Naive B cell (primary cell): ENCODE measurements at regions not wholly inside any gene's neighbourhood (a gene's known extent, or its start where the extent isn't known, plus 50 kb on each side); places are given as distances from the start of the nearest gene placed in this dataset.

Experiments used
- ATAC-seq, 2 donors: fragments of 150-1000 bp; cut with Tn5 transposase; 2 replicates each; pipeline ENCODE4 v1.10.0; 2021; ENCODE audit warnings: low read depth in 2 of 2, mild to moderate bottlenecking in 2 of 2, moderate library complexity in 2 of 2
- DNase-seq: peaks from one replicate; pipeline ENCODE4 v3.0.0; 2022
- H3K27ac Mint-ChIP-seq, 6 donors: one replicate each; pipeline ENCODE4 v1.8.0; 2020 to 2022; ENCODE audit warnings: mild to moderate bottlenecking in 6 of 6, mixed read lengths in 6 of 6, moderate library complexity in 5 of 6, inconsistent platforms in 2 of 6
- H3K27me3 Mint-ChIP-seq, 3 donors: one replicate each; pipeline ENCODE4 v1.8.0; 2021 to 2022; ENCODE audit warnings: mixed read lengths in 3 of 3, mild to moderate bottlenecking in 1 of 3
- H3K36me3 Mint-ChIP-seq, 2 donors: one replicate each; pipeline ENCODE4 v1.8.0; 2020 to 2022; ENCODE audit warnings: mixed read lengths in 2 of 2, inconsistent platforms in 1 of 2, mild to moderate bottlenecking in 1 of 2
- H3K4me1 Mint-ChIP-seq, 3 donors: one replicate each; pipeline ENCODE4 v1.8.0; 2020 to 2022; ENCODE audit warnings: mixed read lengths in 3 of 3, inconsistent platforms in 1 of 3, mild to moderate bottlenecking in 1 of 3, moderate library complexity in 1 of 3
- H3K4me3 Mint-ChIP-seq, 8 donors: one replicate each; pipeline ENCODE4 v1.8.0; 2020 to 2022; ENCODE audit warnings: mild to moderate bottlenecking in 8 of 8, mixed read lengths in 8 of 8, moderate library complexity in 8 of 8, inconsistent platforms in 2 of 8
- H3K9me3 Mint-ChIP-seq, 7 donors: one replicate each; pipeline ENCODE4 v1.8.0; 2020 to 2022; ENCODE audit warnings: mixed read lengths in 7 of 7, mild to moderate bottlenecking in 5 of 7, inconsistent platforms in 2 of 7, moderate library complexity in 1 of 7

DNA sequence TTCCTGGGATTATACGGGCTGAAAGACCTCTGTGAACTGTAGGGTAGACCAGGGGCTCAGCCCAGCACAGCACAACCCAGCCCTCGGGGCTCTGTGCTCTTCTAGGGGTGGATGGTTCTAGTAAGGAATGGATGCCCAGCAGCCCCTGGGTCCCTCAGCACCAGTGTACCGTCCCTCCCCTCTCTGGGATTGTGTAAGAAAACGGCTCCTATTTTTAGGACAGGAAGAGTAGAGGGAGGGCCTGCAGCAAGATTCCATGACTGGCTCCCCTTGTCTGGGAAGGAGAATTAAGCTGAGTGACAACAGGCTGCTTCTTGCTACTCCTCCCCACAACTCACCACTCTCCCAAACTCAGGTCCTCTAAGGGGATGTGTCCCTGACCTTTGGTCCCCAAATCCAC lies 270.8 kb upstream of the TOPAZ1 start:
- no peak for DNase-seq
- H3K27me3 Mint-ChIP-seq, result peaks cover 14 to 38% (median 16%) of the 10 kb centered on the region in 3 donors
- H3K4me1 Mint-ChIP-seq, result no peaks in the 10 kb centered on the region
- ATAC-seq, result no peak
- H3K36me3 Mint-ChIP-seq, result peaks cover 0 to 5% of the 10 kb centered on the region in 2 donors
- no peak overlapping the region for H3K4me3 Mint-ChIP-seq
- H3K9me3 Mint-ChIP-seq, result peaks cover 0 to 8% (median 5%) of the 10 kb centered on the region in 7 donors
- H3K27ac Mint-ChIP-seq, result no peak overlapping the region

DNA sequence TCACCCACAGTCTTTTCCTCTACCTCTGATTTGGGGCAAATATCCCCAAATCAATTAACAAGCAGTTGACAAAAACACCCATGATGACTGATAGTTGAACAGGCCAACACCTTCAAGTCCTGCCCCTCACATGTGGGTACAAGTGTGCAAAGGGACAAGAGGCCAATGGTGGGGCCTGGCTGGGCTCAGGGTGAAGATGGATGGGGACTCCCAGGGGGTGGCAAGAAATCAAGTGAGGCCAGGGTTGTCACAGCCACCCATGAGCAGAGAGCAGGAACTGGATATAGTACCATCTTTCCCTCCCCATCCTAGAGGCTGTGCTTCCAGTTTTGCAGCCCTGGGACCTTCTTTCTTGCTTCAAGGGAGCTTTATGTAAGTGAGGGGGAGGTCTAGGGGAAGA lies 270.2 kb upstream of the TOPAZ1 start:
- peaks cover 10 to 33% (median 21%) of the 10 kb centered on the region in 3 donors for H3K27me3 Mint-ChIP-seq
- no peak for ATAC-seq
- H3K36me3 Mint-ChIP-seq, result peaks cover 0 to 7% of the 10 kb centered on the region in 2 donors
- H3K9me3 Mint-ChIP-seq, result peaks cover 0 to 13% (median 10%) of the 10 kb centered on the region in 7 donors
- peak overlapping the region in 1 of 8 donors; percentile 53 for H3K4me3 Mint-ChIP-seq
- peak overlapping the region in 1 of 6 donors; percentile 16 for H3K27ac Mint-ChIP-seq
- DNase-seq, result no peak
- H3K4me1 Mint-ChIP-seq, result no peaks in the 10 kb centered on the region

DNA sequence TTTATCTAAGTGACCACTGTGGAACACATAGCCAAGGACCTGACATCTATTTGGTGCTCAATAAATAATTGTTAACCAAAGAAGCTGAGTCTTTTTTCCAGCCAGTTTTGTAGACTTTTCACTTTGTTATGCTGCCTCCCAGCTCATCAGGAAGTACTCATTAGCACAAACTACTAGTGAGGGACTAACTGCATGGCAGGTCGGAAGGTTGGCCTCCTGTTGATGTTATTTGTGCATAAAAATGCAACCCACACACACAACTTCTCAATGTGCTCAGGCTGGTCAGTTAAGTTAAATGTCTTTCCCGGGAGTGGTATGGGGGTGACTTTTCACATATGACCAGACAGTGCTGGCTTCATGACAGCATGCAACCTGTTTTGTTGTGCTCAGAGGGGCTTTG lies 263.0 kb upstream of the TOPAZ1 start:
- no peak for DNase-seq
- peaks cover 20 to 38% (median 37%) of the 10 kb centered on the region in 3 donors for H3K27me3 Mint-ChIP-seq
- no peak overlapping the region for H3K4me3 Mint-ChIP-seq
- peaks cover 0 to 7% of the 10 kb centered on the region in 2 donors for H3K36me3 Mint-ChIP-seq
- no peaks in the 10 kb centered on the region for H3K4me1 Mint-ChIP-seq
- H3K9me3 Mint-ChIP-seq, result peaks cover 0 to 26% (median 13%) of the 10 kb centered on the region in 7 donors
- no peak overlapping the region for H3K27ac Mint-ChIP-seq
- no peak for ATAC-seq

DNA sequence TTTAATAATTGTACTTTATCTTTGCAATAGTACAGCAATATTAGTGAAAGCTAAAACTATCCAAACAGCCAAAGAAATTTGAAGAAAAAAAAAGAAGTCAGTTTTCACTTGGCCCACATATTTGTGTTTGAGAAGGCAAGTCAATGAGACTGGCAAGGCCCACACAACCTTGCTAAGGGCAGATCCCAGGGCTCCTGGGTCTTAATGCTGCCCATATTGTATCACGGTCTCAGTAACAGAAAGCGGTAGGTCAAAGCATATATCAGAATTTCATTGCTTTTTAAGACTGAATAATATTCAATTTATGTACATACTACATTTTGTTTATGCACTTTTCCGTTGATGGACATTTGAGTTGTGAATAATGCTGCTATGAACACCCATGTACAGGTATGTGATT lies 262.0 kb upstream of the TOPAZ1 start:
- DNase-seq, result no peak
- Mint-ChIP-seq H3K27me3 (peaks cover 25 to 46% (median 40%) of the 10 kb centered on the region in 3 donors), H3K9me3 (peaks cover 0 to 29% (median 18%) of the 10 kb centered on the region in 7 donors), H3K4me1 (no peaks in the 10 kb centered on the region), H3K36me3 (peaks cover 0 to 7% of the 10 kb centered on the region in 2 donors), H3K27ac (no peak overlapping the region), H3K4me3 (no peak overlapping the region)
- ATAC-seq, result no peak

DNA sequence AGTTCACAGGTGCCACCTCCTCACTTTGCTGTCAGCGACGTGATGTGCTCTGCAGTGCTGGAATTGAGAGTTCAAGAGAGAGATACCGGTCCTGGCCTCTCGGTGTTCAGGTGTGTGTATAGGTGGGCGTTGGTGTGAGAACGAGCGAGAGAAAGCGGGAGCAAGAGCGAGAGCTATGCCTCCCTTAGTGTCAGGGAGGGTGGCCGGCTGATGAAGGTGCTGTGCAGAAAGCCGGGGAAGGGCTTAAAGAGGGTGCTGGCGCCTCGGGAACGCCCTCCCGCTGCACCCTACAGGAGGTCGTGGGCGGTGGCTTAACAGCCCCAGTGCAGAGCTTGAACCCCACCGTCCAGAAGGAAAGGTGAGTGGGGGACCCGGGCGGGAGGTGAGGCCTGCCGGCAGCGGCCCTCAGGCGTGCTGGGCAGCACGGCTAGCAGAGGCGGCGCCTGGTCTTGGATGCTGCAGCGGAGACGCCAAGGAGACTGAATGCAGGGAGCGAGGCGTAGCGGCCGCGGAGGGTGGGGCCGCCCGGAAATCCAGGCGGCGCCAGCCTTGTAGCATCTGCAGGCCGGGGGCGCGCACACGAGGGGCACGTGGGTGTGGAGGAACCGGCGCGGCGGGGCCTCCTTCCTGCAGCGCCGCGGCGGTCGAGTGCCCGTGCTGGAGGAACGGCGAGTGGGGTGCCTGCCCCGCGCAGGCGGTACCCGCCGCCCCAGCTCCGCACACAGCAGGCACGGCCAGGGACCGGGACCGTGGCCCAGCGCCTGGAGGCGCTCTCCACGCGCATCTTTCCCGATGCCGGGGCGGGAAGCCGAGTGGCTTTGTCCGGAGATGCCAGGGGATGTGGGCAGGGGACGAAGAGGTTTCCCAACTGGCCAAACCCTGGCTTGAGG lies 246.8 kb upstream of the TOPAZ1 start:
- DNase-seq (peak; percentile 29), ATAC-seq (peak; percentile 65 to 67)
- Mint-ChIP-seq H3K27me3 (peaks cover 78 to 89% (median 85%) of the 10 kb centered on the region in 3 donors), H3K4me1 (peaks cover 39 to 43% (median 42%) of the 10 kb centered on the region in 3 donors), H3K9me3 (peaks cover 0 to 33% (median 20%) of the 10 kb centered on the region in 7 donors), H3K36me3 (peaks cover 5 to 21% of the 10 kb centered on the region in 2 donors), H3K27ac (peak overlapping the region in 1 of 6 donors; percentile 90), H3K4me3 (peak overlapping the region; percentile 84 to 94 (median 89))

DNA sequence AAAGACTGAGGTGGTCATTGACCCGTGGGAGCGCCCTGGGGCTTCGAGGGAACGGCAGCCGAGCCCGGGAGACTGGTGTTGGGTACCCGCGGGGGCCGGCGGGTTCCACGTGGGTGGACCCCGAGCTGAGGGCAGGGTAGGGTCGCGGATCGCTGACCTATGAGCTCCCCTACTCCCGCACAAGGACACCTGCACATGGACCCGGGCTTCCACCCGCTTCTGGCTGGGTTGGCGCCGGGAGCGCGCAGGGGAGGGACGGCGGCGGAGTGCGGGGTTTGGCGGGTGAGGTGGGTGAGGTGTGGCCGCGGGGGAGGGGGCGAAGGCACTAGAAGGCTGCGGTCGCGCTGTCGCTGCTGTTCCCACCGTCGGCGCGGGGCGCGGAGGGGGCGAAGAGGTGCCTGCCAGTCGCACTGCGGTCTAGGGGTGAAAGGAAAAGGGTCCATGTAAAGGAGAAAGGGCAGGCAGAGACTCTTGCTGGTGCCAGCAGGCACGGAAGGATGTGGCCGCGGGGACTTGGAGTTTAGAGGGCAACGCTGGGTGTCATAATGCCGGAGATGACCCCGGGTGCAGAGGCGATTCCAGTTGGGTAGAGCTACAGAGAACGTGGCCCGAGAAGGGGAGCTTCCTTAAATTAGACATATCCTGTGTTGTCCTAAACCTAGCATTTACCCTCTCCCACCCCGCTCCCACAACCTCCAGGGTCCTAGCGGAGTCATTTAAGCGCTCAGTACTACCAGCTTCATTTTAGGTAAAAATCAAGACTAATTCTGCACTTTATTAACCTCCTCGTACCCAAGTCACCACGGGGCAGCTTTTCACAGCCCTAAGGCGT lies 245.9 kb upstream of the TOPAZ1 start:
- H3K4me3 Mint-ChIP-seq, result peak overlapping the region; percentile 85 to 94 (median 91)
- H3K36me3 Mint-ChIP-seq, result peaks cover 5 to 16% of the 10 kb centered on the region in 2 donors
- peak overlapping the region in 4 of 6 donors; percentile 30 to 90 (median 58) for H3K27ac Mint-ChIP-seq
- DNase-seq (peak; percentile 6), ATAC-seq (no peak)
- H3K4me1 Mint-ChIP-seq, result peaks cover 39 to 43% (median 42%) of the 10 kb centered on the region in 3 donors
- peaks cover 76 to 89% (median 85%) of the 10 kb centered on the region in 3 donors for H3K27me3 Mint-ChIP-seq
- peaks cover 0 to 30% (median 16%) of the 10 kb centered on the region in 7 donors for H3K9me3 Mint-ChIP-seq

DNA sequence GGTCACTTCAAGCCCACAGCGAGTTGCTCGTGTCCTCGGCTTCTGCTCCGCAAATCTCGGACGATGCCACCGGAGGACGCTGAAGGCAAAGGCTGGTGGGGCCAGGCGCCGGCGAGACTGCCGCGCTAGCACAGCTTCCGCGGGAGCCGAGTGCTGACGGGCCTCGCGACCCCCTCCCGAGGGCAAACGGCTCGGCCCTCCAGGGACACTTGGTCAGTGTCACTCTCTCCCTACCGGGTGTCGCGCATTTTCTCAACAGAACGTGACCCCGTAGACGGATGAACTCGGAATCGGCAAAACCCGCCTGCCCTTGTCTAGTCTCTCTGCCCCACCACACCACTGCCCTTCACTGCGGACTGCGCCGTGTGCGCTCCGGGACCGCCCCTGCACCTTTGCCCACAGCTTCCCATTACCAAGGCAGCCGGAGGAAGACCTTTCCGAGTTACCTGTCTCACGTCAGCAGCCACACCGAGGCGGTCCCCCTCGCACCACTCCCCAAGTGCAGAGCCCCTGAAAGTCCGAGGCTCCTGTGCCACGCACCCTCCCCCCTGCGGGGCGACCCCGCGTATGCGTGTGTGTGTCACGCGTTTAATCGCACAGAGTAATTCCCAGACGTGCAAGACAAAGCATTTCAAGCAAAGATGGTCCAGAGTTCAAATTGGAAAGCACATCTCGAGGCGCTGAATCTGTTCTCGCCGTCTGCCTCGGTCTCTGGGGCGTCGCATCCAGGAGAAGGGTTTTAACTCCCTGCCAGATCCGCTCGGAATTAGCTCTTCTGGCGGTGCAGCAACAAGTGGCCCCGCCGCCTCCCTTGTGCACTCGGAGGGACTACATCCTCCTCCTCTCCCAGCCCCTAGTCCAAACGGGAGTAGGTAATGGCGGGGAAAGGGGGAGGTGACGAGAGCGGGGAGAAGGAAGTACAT lies 245.0 kb upstream of the TOPAZ1 start:
- peaks cover 76 to 85% (median 84%) of the 10 kb centered on the region in 3 donors for H3K27me3 Mint-ChIP-seq
- H3K9me3 Mint-ChIP-seq, result peaks cover 0 to 21% (median 11%) of the 10 kb centered on the region in 7 donors
- peak overlapping the region in 5 of 6 donors; percentile 28 to 62 (median 57) for H3K27ac Mint-ChIP-seq
- peaks cover 39 to 43% (median 42%) of the 10 kb centered on the region in 3 donors for H3K4me1 Mint-ChIP-seq
- DNase-seq, result peak; percentile 15
- H3K36me3 Mint-ChIP-seq, result peaks cover 5 to 9% of the 10 kb centered on the region in 2 donors
- peak overlapping the region; percentile 85 to 94 (median 91) for H3K4me3 Mint-ChIP-seq
- ATAC-seq, result peak; percentile 7 to 15

DNA sequence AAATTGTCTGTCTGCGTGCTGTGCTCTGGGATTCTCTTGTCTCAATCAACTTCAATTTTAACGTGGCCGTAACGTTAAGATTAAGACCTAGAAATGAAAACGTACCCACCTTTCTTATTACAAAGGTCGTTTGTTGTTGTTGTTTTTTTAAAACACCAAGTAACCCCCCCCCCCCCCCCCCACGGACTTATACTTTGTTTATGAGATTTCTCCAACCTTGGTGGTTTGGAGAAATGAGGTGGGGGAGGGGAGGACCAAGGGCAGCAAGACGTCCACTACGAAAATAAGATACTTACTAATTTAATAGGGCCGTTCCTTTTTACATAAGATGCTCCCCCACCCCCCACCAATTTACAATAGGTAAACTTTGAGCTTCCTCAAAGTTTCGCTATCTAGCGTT lies 244.4 kb upstream of the TOPAZ1 start:
- H3K27ac Mint-ChIP-seq, result peak overlapping the region in 2 of 6 donors; percentile 30 to 59
- peak overlapping the region; percentile 85 to 94 (median 91) for H3K4me3 Mint-ChIP-seq
- DNase-seq (no peak), ATAC-seq (no peak)
- peaks cover 74 to 85% (median 81%) of the 10 kb centered on the region in 3 donors for H3K27me3 Mint-ChIP-seq
- peaks cover 39 to 43% (median 42%) of the 10 kb centered on the region in 3 donors for H3K4me1 Mint-ChIP-seq
- H3K9me3 Mint-ChIP-seq, result peaks cover 0 to 18% (median 5%) of the 10 kb centered on the region in 7 donors
- H3K36me3 Mint-ChIP-seq, result peaks cover under 1 to 9% of the 10 kb centered on the region in 2 donors

DNA sequence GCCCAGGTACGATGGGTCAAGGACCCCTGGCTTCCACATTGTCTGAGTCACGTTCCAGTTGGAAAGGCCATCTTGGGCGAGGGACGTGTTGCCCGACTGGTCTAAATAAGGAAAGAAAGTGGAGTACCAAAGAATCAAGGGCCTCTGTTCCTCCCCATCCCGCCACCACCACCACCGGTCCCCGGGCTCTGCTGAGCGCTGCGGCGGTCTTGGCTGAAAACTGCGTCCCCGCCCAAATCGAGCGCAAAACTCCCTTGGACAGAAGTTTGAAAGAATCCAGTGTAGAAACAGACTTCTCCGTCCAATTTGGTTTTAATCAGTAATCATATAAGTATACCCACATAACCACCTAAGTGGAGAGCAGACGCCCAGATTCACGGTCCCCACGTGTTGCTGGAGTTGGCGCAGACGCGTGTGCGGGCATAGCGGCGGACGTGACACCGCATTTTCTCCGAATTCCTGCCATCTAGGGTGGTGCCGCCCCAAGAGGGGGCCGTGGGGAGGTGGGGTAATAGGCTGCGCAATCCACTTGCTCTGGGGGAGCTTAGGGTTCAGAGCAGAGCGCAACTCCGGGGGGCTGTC lies 243.8 kb upstream of the TOPAZ1 start:
- ATAC-seq, result no peak
- Mint-ChIP-seq H3K36me3 (peaks cover 0 to 9% of the 10 kb centered on the region in 2 donors), H3K4me3 (peak overlapping the region; percentile 85 to 94 (median 90)), H3K27ac (peak overlapping the region in 3 of 6 donors; percentile 24 to 74 (median 30)), H3K9me3 (peaks cover 0 to 17% (median 5%) of the 10 kb centered on the region in 7 donors), H3K4me1 (peaks cover 39 to 43% (median 42%) of the 10 kb centered on the region in 3 donors), H3K27me3 (peaks cover 78 to 91% (median 85%) of the 10 kb centered on the region in 3 donors)
- DNase-seq, result peak; percentile 1

DNA sequence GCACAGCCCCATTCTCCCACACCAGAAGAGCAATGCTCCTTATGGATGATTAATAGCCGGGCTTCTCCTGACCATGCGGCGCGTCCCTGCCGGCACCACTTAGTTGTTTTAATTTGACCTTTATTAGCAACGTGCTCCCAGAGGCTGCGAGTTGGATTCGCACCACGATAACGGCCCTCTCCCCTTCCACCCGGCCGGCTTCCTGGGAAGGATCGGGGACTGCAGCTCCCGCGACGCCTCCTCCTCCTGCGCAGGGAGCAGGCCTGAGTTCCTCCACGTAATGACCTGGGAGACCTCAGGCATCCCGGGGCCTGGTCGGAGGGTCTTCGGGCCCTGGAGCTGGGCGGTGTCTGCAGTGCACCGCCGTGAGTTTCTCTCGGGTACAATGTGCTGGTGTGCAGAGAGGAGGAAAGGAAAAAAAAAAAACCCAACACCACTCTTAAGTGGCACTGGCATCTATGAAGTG lies 243.3 kb upstream of the TOPAZ1 start:
- Mint-ChIP-seq H3K9me3 (peaks cover 0 to 13% (median 4%) of the 10 kb centered on the region in 7 donors), H3K4me3 (peak overlapping the region; percentile 85 to 94 (median 90)), H3K27me3 (peaks cover 76 to 91% (median 85%) of the 10 kb centered on the region in 3 donors), H3K4me1 (peaks cover 39 to 43% (median 42%) of the 10 kb centered on the region in 3 donors), H3K36me3 (peaks cover 0 to 9% of the 10 kb centered on the region in 2 donors), H3K27ac (peak overlapping the region in 2 of 6 donors; percentile 24)
- peak; percentile 10 for DNase-seq
- ATAC-seq, result peak in 1 of 2 donors; percentile 23

DNA sequence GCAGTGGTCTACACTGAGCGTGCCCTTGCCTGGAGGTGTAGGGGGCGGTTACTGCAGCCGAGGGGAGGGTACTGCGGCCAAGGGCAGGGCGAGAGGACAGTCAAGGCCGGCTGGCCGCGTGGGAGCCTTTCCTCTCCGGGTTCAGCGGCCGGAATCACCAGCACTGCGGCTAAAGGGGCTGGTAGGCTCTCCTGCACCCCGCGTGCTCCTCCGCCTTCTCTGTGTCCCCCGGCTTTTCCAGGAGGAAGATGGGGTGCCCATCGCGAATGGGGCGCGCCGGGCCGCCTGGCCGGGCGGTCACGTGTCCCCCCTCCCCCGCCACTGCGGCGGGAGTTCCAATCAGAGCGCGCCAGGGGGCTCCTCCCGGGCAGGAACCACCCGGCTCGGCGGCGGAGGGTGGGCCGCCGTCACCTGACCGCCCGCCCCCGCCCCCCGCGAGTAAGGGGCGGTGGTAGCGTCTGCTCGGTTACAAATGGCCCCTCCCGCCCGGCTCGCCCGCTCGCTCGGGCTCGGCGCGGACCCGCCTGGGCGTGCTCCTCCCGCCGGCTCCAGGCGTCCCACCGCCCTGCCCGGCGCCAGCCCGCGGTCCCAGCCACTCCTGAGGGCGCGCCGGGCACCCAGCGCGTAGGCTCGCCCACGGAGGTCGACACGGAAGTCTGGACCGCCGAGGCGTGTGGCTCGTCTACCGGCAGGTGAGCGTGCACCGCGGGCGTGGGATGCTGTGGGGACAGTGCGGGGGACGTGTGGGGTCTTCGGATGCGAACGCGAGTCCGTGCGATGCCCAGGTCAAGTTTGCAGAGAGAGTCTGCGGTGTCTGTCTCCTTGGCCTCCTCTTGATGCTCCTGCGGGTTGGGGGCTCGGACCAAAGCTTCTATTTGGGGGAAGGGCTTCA lies 242.6 kb upstream of the TOPAZ1 start:
- Mint-ChIP-seq H3K27ac (no peak overlapping the region), H3K27me3 (peaks cover 71 to 91% (median 85%) of the 10 kb centered on the region in 3 donors), H3K36me3 (peaks cover 0 to 9% of the 10 kb centered on the region in 2 donors), H3K4me1 (peaks cover 39 to 43% (median 42%) of the 10 kb centered on the region in 3 donors), H3K9me3 (peaks cover 0 to 6% (median 4%) of the 10 kb centered on the region in 7 donors), H3K4me3 (peak overlapping the region; percentile 85 to 94 (median 90))
- peak; percentile 12 for DNase-seq
- ATAC-seq, result peak; percentile 11 to 17
